HG03060 (cell line): ENCODE measurements at regions not wholly inside any gene's neighbourhood (a gene's known extent, or its start where the extent isn't known, plus 50 kb on each side); places are given as distances from the start of the nearest gene placed in this dataset.

Source experiments
- ATAC-seq: cut with Tn5 transposase; IDR thresholded peaks from one replicate; pipeline ENCODE4 v1.9.1; 2021; ENCODE audit warnings: low read depth, moderate number of reproducible peaks; ENCODE audit not compliant: unreplicated experiment

- no peak for ATAC-seq
These were observed 76.4 kb downstream of the DDX3Y start for GRCh38 chrY:12981074-12981473.

GRCh38 chrY:12982249-12982829 is 77.7 kb downstream of the DDX3Y start:
- ATAC-seq, result no peak

DNA sequence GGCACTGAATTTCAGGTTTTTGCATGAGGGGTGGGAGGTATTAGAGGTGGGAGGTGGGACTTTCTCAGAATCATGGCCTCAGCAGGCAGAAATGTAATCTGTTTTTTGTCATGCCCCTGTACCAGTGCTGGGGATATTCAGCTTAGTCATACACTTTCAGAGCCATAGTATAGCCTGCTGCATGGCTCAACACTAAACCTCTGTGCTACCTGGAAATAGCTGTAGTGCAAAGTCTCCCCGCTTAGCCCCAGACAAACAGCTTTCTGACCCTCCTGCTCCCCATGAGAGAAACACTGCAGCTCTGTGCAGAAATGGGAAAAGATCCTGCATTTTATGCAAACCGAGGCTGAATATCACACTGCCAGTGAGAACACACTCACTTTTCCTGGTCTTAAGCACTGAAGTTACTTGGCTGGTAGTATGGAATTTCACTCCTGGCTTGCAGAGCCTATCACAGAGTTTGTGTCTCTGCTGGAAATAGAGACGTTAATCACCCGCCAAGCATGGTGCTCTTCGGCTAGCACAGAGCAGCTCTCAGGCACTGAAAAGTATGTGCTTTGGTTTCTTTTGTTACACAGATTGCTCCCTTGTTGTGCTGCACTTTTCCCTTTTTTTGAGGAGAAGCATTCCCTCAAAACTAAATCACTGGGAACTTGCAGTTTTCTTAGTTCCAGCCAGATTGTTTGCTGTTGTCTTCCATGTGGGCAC is 80.1 kb downstream of the DDX3Y start:
- no peak for ATAC-seq

DNA sequence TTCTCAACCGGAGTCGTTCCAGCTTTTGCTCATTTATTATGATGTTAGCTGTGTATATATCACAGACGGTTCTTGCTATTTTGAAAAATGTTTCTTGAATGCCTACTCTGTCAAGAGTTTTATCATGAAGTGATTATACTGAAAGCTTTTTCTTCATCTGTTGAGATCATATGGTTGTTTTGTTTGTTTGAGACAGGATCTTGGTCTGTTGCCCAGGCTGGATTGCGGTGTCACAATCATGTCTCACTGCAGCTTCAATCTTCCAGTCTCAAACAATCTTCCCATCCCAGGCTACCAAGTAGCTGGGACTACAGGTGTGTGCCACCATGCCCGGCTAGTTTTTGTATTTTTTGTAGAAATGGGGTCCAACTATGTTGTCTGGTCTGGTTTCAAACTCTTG is 112.8 kb downstream of the DDX3Y start:
- no peak for ATAC-seq

- ATAC-seq, result no peak
These were observed 114.8 kb downstream of the DDX3Y start for GRCh38 chrY:13019486-13019885.

GRCh38 chrY:13020839-13021238 is 116.2 kb downstream of the DDX3Y start:
- no peak for ATAC-seq

DNA sequence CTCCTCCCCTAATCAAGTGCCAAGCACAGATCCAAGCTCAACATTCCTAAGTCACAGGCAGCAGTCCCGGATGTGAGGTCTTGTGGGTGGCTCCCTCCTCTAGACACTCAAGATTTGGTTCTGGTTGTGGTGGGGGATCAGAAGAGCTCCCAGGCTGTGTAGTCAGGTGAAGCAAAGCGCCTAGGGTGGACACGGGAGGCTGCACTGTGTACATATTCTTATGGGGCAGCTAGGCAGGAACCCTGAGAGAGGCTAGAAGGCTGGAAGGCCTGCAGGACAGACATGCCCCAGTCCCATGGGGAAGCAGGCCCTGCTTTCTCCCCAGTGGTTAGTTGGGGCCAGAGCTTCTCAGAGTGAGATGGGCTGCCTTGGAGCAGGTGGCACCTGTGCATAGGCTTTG is 118.9 kb downstream of the DDX3Y start:
- ATAC-seq, result no peak

DNA sequence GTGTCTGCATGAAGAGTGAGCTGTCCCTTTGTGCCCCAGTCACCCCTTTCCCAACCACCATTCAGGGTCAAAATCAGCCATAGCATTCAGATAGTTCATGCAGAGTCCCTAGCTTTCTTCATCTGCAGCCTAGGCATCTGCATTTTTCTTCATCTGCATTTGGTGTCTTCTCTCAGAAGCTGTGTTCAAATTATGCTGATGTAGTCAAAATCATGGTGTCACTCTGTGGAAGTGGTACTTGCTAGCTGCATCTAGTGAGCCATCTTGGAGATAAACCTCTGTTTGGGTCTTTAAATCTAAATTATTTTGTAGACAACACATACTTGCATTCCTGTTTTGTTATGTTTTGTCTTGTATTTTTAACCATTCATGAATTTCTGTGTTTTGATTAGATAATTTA is 119.8 kb downstream of the DDX3Y start:
- ATAC-seq, result no peak

DNA sequence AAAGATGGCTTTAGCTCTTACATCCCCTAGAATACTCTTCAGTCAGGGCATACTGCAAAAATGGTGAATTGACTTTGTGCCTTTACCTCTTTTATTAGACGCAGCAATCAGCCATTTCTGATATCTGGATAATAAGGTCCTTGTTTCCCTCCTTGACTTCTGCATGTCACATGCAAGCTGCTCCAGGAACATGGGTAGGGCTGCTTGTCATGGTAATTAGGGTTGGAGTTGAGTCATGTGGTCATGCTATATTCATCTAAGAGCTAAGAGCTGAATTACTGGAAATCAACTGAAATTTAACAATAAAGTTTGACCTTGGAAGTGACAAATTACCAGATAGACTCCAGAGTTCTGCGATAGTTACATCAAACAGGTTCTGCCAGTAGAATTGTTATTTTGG is 122.2 kb downstream of the DDX3Y start:
- no peak for ATAC-seq

- ATAC-seq, result no peak
These were observed 135.6 kb downstream of the DDX3Y start for GRCh38 chrY:13040232-13040631.

DNA sequence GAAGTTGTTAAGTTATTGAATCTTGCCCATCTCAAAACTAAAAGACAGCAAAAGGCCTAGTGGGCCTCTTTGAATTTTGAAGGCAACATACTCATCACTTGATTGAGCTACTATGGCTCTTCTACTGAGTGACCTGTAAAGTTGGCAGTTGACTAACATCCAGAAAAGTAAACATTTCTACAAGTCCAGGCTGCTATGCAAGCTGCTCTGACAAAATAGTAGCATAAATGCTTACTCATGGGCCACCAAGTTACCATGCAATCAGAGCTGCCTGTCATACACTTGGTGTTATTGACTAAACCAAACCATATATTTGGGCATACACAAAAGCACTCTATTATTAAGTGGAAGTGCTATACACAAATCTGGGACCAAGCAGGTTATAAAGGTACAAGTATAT is 148.8 kb downstream of the DDX3Y start:
- ATAC-seq, result no peak

DNA sequence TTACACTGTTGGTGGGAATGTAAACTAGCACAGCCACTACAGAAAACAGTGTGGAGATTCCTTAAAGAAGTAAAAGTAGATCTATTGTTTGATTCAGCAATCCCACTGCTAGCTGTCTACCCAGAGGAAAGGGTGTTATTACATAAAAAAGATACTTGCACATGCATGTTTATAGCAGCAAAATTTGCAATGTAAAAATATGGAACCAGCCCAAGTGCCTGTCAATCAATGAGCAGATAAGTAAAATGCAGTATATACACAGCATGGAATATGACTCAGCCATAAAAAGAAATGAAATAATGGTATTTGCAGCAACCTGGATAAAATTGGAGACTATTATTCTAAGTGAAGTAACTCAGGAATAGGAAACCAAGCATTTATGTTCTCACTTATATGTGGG is 161.7 kb downstream of the DDX3Y start:
- no peak for ATAC-seq

DNA sequence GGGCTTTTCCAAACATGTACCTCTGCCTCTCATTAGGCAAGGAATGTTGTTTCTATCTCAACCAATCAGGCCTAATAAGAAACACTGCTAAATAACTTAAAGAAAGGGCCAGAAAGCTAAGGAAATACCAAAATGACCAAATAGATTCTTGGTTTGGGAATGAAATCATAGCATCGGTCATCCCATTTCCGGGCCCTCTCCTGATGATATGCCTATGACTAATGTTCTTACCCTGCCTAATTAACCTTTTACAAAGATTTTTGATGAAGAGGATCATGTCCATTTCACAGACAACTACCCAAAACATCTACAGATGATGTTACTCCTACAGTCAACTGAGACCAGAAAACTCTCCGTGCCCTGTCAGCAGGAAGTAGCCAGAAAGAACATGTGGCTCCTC is 164.0 kb downstream of the DDX3Y start:
- ATAC-seq, result no peak

DNA sequence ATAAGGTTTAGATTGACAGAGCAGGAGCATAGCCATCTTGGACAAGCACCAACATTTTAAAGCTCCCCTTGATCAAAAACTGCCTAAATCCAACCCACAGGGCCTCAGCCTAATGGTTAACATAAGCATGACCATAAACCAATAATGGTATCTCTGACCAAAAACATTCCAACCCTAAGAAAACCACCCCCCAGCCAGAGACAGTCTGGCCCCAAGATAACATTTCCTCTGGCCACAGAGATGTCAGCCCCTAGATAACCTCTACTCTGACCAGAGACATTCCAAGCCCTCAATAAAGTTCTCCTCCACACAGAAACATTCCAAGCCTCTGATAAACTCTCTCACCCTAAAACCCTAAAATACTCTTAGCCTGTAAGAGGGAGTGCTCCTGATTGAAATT is 164.4 kb downstream of the DDX3Y start:
- ATAC-seq, result no peak

DNA sequence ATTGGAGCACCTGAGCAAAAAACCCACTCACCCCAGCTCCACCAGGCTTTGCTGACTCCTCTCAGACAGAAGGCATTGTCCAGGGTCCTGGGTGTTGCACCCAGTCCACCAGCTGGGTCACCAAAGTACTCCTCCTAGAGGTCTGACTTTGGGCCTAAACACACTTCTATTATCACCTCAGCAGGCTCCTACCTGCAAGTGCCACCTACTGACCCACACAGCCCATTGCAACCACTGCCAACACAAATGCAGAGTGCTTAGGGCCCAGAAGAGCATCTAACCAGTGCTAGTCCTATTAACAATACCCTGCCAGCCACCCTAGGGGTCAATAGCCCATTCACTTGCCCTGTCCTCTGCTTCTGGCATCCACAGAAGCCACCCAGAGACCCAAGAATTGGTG is 178.1 kb downstream of the DDX3Y start:
- no peak for ATAC-seq

DNA sequence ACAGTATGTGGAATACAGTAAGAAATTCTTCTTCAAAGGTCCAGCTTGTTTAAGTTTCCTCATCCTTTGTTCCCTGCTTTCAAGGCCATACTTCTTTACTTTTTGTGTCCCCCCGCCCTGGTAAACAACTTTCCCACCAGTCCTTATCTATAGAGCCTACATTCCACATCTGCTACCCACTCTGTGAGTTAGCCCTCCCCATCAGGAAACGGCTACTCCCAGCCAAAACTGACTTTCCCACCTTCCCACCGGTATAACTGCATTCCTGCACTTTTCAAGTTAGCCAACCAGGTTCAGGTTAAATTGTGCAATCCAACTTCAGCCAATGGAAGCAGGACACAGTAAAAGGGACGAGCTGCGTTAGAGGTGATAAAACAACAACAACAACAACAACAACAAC is 186.9 kb downstream of the DDX3Y start:
- ATAC-seq, result no peak

GRCh38 chrY:13092986-13093385 is 188.3 kb downstream of the DDX3Y start:
- ATAC-seq, result no peak

- no peak for ATAC-seq
These were observed 188.8 kb downstream of the DDX3Y start for GRCh38 chrY:13093461-13093860.

GRCh38 chrY:13094411-13094810 is 189.7 kb downstream of the DDX3Y start:
- ATAC-seq, result no peak

GRCh38 chrY:13094904-13095600 is 190.4 kb downstream of the DDX3Y start:
- ATAC-seq, result no peak

DNA sequence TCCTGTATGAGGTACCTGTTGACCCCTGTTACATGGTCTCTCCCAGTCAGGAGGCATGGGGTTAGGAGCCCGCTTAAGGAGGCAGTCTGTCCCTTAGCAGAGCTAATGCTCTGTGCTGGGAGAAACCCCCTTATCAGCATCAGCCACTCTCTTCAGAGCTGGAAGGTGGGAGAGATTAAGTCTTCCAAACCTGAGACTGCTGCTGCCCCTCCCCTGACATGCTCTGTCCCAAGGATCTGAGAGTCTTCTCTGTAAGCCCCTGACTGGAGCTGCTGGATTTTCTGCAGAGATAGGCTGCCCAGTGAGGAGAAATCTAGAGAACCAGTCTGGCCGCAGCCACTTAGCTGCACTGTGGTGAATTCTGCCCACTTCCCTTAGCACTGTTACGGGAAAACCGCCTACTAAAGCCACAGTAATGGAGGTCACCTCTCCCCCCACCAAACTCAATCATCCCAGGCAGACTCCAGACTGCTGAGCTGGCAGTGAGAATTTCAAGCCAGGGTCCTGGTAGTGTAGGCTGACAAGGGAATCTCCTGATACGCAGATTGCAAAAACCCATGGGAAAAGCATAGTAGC is 222.3 kb downstream of the DDX3Y start:
- ATAC-seq, result peak; percentile 72

- peak; percentile 71 for ATAC-seq
These were observed 222.8 kb downstream of the DDX3Y start for GRCh38 chrY:13127476-13127875.
